ENCODE measurements at regions not wholly inside any gene's neighbourhood (a gene's known extent, or its start where the extent isn't known, plus 50 kb on each side); places are given as distances from the start of the nearest gene placed in this dataset.

- no peak for TF ChIP-seq POLR2A (IDR thresholded peaks at IDR 0.05)
- no peak for TF ChIP-seq CTCF (IDR thresholded peaks at IDR 0.05)
Observed at GRCh38 chr10:89085153-89085552, 94.6 kb downstream of the FAS start.

All from uterus (tissue), 2 donors.